GM12878 (cell line): ENCODE measurements at regions not wholly inside any gene's neighbourhood (a gene's known extent, or its start where the extent isn't known, plus 50 kb on each side); places are given as distances from the start of the nearest gene placed in this dataset.
A peak's percentile ranks its signal among the peaks of the same experiment; 100 is the strongest.

Experiments used
- ATAC-seq: fragments of 200-7000 bp; cut with Tn5 transposase; 3 replicates; pipeline ENCODE4 v1.9.1; 2020; ENCODE audit warnings: mild to moderate bottlenecking, moderate library complexity
- BruUV-seq: library from RNA; stranded (reverse); fragments of 400-500 nt; replicated peaks from 2 replicates; lab custom pipeline; 2021; lab: Mats Ljungman, UMichigan
- CTCF ChIA-PET: fragments of 300-600 bp; sonication (Branson Sonifier 250); formaldehyde crosslinking; extraction: SDS; loops from one replicate; lab custom pipeline; 2021; ENCODE audit warnings: inconsistent platforms; lab: Yijun Ruan, JAX
- POLR2A ChIA-PET: fragments of 350-600 bp; formaldehyde crosslinking; extraction: SDS; loops from one replicate; lab custom pipeline; 2021; ENCODE audit warnings: inconsistent platforms; lab: Charles Lee
- RAD21 ChIA-PET: fragments of 300-600 bp; sonication (Branson Sonifier 250); formaldehyde crosslinking; loops from one replicate; lab custom pipeline; 2023; ENCODE audit warnings: antibody characterized with exemption; ENCODE audit not compliant: unreplicated experiment; lab: Charles Lee
- SMC1A ChIA-PET: fragments of 300-600 bp; sonication (Branson Sonifier 250); formaldehyde crosslinking; loops from one replicate; lab custom pipeline; 2023; ENCODE audit not compliant: unreplicated experiment, uncharacterized antibody; lab: Charles Lee
- DNase-seq: peaks from one replicate; pipeline ENCODE4 v3.0.0-alpha.2; 2011; ENCODE audit warnings: low read depth, low spot score
- FAIRE-seq: peaks from 3 replicates; lab custom pipeline; 2011; peaks lifted over from hg19 to GRCh38; lab: Jason Lieb, UNC
- H2AFZ ChIP-seq: 2 replicates; pipeline ENCODE4 v1.6.0; 2011; ENCODE audit warnings: low read depth, low read length, control low read depth; ENCODE audit not compliant: control insufficient read depth
- H3K27ac ChIP-seq: 2 replicates; pipeline ENCODE4 v1.5.1; 2011; ENCODE audit warnings: control low read depth; ENCODE audit not compliant: control insufficient read depth, insufficient read depth
- H3K27me3 ChIP-seq, 2 experiments: replicated peaks in 1 of 2; 2 replicates each; pipeline versions ENCODE4 v1.6.0 to v1.6.1; 2011; ENCODE audit warnings: low read length in 1 of 2; ENCODE audit not compliant: control insufficient read depth in 2 of 2, insufficient read depth in 2 of 2
- H3K36me3 ChIP-seq, 2 experiments: 2 replicates each; pipeline ENCODE4 v1.5.1; 2011; ENCODE audit warnings: low read length in 1 of 2; ENCODE audit not compliant: control insufficient read depth in 2 of 2, insufficient read depth in 2 of 2
- H3K4me1 ChIP-seq: 2 replicates; pipeline ENCODE4 v1.6.1; 2011; ENCODE audit warnings: mild to moderate bottlenecking, low read length, moderate library complexity, mixed read lengths; ENCODE audit not compliant: control insufficient read depth, insufficient read depth
- H3K4me2 ChIP-seq: 2 replicates; pipeline ENCODE4 v1.6.0; 2011; ENCODE audit warnings: control low read depth; ENCODE audit not compliant: control insufficient read depth, insufficient read depth
- H3K4me3 ChIP-seq: fragments of 200-600 bp; sonication (generic); 2 replicates; pipeline ENCODE4 v1.5.1; 2016
- H3K79me2 ChIP-seq: 2 replicates; pipeline ENCODE4 v1.6.0; 2011; ENCODE audit warnings: low read length; ENCODE audit not compliant: control insufficient read depth, insufficient read depth
- H3K9ac ChIP-seq: 2 replicates; pipeline ENCODE4 v1.8.0; 2011; ENCODE audit warnings: low read length, control low read depth, mixed read lengths; ENCODE audit not compliant: control insufficient read depth, insufficient read depth
- H3K9me3 ChIP-seq: replicated peaks from 3 replicates; pipeline ENCODE4 v1.5.1; 2011; ENCODE audit warnings: mild to moderate bottlenecking, low read length; ENCODE audit not compliant: control insufficient read depth, insufficient read depth
- H4K20me1 ChIP-seq: 2 replicates; pipeline ENCODE4 v1.6.0; 2011; ENCODE audit not compliant: control insufficient read depth, insufficient read depth
- CBFB ChIP-seq: IDR thresholded peaks from 2 replicates; pipeline ENCODE4 v1.6.1; 2016; ENCODE audit warnings: antibody characterized with exemption, low read depth
- CHD4 ChIP-seq: fragments of 200-600 bp; sonication (generic); IDR thresholded peaks from 2 replicates; pipeline ENCODE4 v1.6.1; 2016; ENCODE audit warnings: mild to moderate bottlenecking
- IRF4 ChIP-seq: IDR thresholded peaks from 2 replicates; pipeline ENCODE4 v1.6.1; 2011; ENCODE audit warnings: low read depth, low read length
- NR2C1 ChIP-seq: fragments of 450-650 bp; IDR thresholded peaks from 2 replicates; pipeline ENCODE4 v1.6.1; 2017; ENCODE audit warnings: antibody characterized with exemption, mild to moderate bottlenecking, moderate library complexity
- PAX8 ChIP-seq: fragments of 450-650 bp; IDR thresholded peaks from 2 replicates; pipeline ENCODE4 v1.6.1; 2017; ENCODE audit warnings: mild to moderate bottlenecking, moderate library complexity
- POLR2AphosphoS2 ChIP-seq: IDR thresholded peaks from 2 replicates; pipeline ENCODE4 v1.6.1; 2011; ENCODE audit warnings: low read depth, mild to moderate bottlenecking, low read length, improper control_type of control experiment, moderate library complexity
- STAT1 ChIP-seq: fragments of 450-650 bp; conservative IDR thresholded peaks from 2 replicates; pipeline ENCODE4 v1.6.1; 2014; ENCODE audit warnings: antibody characterized with exemption, mild to moderate bottlenecking
- TCF12 ChIP-seq: IDR thresholded peaks from 2 replicates; pipeline ENCODE4 v1.6.1; 2011; ENCODE audit warnings: low read depth, mild to moderate bottlenecking, low read length
- ZNF24 ChIP-seq: fragments of 450-650 bp; IDR thresholded peaks from 2 replicates; pipeline ENCODE4 v1.6.1; 2017; ENCODE audit warnings: antibody characterized with exemption, mild to moderate bottlenecking
- whole genome bisulfite sequencing: methylation state at CpG from one replicate; pipeline ENCODE4 v1.1.6; 2016; ENCODE audit warnings: low lambda C conversion rate; ENCODE audit not compliant: insufficient replicate concordance, insufficient coverage; ENCODE audit errors: missing lambda C conversion rate; 5-methylcytosine and 5-hydroxymethylcytosine counted together
- in situ Hi-C: fragments of 300-500 bp; cut with MboI; formaldehyde crosslinking; loops from 9 replicates; pipeline ENCODE4 v1.14.3; 2018; ENCODE audit warnings: mixed read lengths
- intact Hi-C: fragments of 100-400 bp; cut with micrococcal nuclease; formaldehyde crosslinking; loops from one replicate; pipeline ENCODE4 v1.14.2; 2022; ENCODE audit not compliant: unreplicated experiment
- TF ChIP-seq, protein P1 (sequence below): IDR thresholded peaks from 2 replicates; pipeline ENCODE4 v1.6.1; 2012; ENCODE audit warnings: low read depth, low read length, improper control_type of control experiment
- TF ChIP-seq, protein P2 (sequence below): fragments of 450-650 bp; formaldehyde crosslinking; IDR thresholded peaks from 2 replicates; pipeline ENCODE4 v1.4.0; 2020; ENCODE audit warnings: mild to moderate bottlenecking, moderate library complexity
- TF ChIP-seq, protein P3 (sequence below): IDR thresholded peaks from 2 replicates; pipeline ENCODE4 v1.6.1; 2012; ENCODE audit warnings: mild to moderate bottlenecking, low read depth, low read length
- TF ChIP-seq, protein P4 (sequence below): fragments of 450-650 bp; IDR thresholded peaks from 2 replicates; pipeline ENCODE4 v1.6.1; 2017; ENCODE audit warnings: mild to moderate bottlenecking

DNA sequence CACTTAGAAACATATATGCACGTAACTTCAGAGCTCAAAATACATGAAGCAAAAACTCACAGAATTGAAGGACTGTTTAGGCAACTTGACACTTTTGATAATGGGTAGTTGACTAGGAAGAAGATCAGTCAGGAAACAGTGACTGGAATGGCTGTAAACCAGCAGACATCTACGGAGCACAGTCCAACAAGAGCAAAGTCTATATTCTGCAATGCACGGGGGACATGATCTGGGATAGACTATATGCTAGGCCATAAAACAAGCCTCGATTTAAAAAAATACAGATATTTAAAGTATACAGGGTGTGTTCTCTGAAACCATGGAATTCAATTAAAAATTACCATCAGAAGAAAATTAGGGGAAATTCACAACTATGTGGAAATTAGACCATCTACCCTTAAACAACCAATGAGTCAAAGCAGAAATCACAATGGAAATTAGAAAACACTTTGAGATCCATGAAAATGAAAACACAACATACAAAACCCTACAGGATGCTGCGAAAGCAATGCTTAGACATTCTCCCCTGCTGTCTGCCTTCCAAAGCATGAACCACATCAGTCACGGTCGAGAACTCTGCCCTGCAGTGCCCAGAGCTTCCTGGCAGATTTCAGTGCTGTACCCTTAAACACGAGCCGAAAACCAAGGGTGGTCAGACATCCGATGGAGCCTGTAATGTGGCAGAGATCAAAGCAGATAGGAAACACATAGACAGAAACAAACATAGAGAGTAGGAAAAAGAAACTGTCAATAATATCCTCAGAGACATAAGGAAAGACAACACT lies 651.9 kb upstream of the HS6ST1 start:
- no peaks in the 10 kb centered on the region for H3K36me3 ChIP-seq
- no peak for FAIRE-seq
- H3K4me3 ChIP-seq = no peak overlapping the region
- H3K9ac ChIP-seq = no peak overlapping the region
- ChIA-PET CTCF (interaction anchor here (0.6 kb wide), 1 partner anchor 132 kb away, joined by 4 read pairs; no protein-coding TSS in a partner anchor), RAD21 (interaction anchor here (0.7 kb wide), 1 partner anchor 135 kb away, joined by 5 read pairs; no protein-coding TSS in a partner anchor), SMC1A (interaction anchor here (1.2 kb wide), 1 partner anchor 138 kb away, joined by 3 read pairs; no protein-coding TSS in a partner anchor), POLR2A (no interaction called here)
- H3K9me3 ChIP-seq = no peaks in the 10 kb centered on the region
- H3K27ac ChIP-seq = no peak overlapping the region
- in situ Hi-C loops = no loop called here
- no peak for DNase-seq
- no peak overlapping the region for H3K4me2 ChIP-seq
- no peak overlapping the region for H2AFZ ChIP-seq
- intact Hi-C loops = no loop called here
- 24% methylated on average over 10 of the region's 10 CpGs for WGBS
- no peaks in the 10 kb centered on the region for H3K4me1 ChIP-seq
- no peaks in the 10 kb centered on the region for H3K79me2 ChIP-seq
- ATAC-seq = peak; percentile 39
- H4K20me1 ChIP-seq = no peaks in the 10 kb centered on the region
- no TSS peak for BruUV-seq
- H3K27me3 ChIP-seq = no peaks in the 10 kb centered on the region
- TF ChIP-seq, protein P1, sequence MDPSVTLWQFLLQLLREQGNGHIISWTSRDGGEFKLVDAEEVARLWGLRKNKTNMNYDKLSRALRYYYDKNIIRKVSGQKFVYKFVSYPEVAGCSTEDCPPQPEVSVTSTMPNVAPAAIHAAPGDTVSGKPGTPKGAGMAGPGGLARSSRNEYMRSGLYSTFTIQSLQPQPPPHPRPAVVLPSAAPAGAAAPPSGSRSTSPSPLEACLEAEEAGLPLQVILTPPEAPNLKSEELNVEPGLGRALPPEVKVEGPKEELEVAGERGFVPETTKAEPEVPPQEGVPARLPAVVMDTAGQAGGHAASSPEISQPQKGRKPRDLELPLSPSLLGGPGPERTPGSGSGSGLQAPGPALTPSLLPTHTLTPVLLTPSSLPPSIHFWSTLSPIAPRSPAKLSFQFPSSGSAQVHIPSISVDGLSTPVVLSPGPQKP = no peak
- no peak for TF ChIP-seq PAX8
- TF ChIP-seq, protein P2, sequence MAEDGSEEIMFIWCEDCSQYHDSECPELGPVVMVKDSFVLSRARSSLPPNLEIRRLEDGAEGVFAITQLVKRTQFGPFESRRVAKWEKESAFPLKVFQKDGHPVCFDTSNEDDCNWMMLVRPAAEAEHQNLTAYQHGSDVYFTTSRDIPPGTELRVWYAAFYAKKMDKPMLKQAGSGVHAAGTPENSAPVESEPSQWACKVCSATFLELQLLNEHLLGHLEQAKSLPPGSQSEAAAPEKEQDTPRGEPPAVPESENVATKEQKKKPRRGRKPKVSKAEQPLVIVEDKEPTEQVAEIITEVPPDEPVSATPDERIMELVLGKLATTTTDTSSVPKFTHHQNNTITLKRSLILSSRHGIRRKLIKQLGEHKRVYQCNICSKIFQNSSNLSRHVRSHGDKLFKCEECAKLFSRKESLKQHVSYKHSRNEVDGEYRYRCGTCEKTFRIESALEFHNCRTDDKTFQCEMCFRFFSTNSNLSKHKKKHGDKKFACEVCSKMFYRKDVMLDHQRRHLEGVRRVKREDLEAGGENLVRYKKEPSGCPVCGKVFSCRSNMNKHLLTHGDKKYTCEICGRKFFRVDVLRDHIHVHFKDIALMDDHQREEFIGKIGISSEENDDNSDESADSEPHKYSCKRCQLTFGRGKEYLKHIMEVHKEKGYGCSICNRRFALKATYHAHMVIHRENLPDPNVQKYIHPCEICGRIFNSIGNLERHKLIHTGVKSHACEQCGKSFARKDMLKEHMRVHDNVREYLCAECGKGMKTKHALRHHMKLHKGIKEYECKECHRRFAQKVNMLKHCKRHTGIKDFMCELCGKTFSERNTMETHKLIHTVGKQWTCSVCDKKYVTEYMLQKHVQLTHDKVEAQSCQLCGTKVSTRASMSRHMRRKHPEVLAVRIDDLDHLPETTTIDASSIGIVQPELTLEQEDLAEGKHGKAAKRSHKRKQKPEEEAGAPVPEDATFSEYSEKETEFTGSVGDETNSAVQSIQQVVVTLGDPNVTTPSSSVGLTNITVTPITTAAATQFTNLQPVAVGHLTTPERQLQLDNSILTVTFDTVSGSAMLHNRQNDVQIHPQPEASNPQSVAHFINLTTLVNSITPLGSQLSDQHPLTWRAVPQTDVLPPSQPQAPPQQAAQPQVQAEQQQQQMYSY (CRISPR knock-in tag) = no peak
- no peak for TF ChIP-seq TCF12
- TF ChIP-seq NR2C1 = no peak
- TF ChIP-seq, protein P3, sequence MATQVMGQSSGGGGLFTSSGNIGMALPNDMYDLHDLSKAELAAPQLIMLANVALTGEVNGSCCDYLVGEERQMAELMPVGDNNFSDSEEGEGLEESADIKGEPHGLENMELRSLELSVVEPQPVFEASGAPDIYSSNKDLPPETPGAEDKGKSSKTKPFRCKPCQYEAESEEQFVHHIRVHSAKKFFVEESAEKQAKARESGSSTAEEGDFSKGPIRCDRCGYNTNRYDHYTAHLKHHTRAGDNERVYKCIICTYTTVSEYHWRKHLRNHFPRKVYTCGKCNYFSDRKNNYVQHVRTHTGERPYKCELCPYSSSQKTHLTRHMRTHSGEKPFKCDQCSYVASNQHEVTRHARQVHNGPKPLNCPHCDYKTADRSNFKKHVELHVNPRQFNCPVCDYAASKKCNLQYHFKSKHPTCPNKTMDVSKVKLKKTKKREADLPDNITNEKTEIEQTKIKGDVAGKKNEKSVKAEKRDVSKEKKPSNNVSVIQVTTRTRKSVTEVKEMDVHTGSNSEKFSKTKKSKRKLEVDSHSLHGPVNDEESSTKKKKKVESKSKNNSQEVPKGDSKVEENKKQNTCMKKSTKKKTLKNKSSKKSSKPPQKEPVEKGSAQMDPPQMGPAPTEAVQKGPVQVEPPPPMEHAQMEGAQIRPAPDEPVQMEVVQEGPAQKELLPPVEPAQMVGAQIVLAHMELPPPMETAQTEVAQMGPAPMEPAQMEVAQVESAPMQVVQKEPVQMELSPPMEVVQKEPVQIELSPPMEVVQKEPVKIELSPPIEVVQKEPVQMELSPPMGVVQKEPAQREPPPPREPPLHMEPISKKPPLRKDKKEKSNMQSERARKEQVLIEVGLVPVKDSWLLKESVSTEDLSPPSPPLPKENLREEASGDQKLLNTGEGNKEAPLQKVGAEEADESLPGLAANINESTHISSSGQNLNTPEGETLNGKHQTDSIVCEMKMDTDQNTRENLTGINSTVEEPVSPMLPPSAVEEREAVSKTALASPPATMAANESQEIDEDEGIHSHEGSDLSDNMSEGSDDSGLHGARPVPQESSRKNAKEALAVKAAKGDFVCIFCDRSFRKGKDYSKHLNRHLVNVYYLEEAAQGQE = no peak
- no peak for TF ChIP-seq STAT1
- TF ChIP-seq CBFB = no peak
- TF ChIP-seq, protein P4, sequence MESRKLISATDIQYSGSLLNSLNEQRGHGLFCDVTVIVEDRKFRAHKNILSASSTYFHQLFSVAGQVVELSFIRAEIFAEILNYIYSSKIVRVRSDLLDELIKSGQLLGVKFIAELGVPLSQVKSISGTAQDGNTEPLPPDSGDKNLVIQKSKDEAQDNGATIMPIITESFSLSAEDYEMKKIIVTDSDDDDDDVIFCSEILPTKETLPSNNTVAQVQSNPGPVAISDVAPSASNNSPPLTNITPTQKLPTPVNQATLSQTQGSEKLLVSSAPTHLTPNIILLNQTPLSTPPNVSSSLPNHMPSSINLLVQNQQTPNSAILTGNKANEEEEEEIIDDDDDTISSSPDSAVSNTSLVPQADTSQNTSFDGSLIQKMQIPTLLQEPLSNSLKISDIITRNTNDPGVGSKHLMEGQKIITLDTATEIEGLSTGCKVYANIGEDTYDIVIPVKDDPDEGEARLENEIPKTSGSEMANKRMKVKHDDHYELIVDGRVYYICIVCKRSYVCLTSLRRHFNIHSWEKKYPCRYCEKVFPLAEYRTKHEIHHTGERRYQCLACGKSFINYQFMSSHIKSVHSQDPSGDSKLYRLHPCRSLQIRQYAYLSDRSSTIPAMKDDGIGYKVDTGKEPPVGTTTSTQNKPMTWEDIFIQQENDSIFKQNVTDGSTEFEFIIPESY = no peak
- TF ChIP-seq ZNF24 = no peak
- no peak for TF ChIP-seq POLR2AphosphoS2
- no peak for TF ChIP-seq IRF4
- TF ChIP-seq CHD4 = no peak
